GM12865 (cell line): ENCODE measurements at regions not wholly inside any gene's neighbourhood (a gene's known extent, or its start where the extent isn't known, plus 50 kb on each side); places are given as distances from the start of the nearest gene placed in this dataset.

Experiments
- DNase-seq: peaks from one replicate; pipeline ENCODE4 v3.0.0; 2010; ENCODE audit warnings: low read depth
- H3K4me3 ChIP-seq: 2 replicates; pipeline ENCODE4 v1.5.1; 2011; ENCODE audit warnings: mild to moderate bottlenecking, low read depth, low read length, control low read depth
- TF ChIP-seq, protein P1 (sequence below): IDR thresholded peaks from 2 replicates; pipeline ENCODE4 v1.5.1; 2011; ENCODE audit warnings: low read length, control low read depth, low read depth, inconsistent platforms; ENCODE audit not compliant: insufficient read depth; ENCODE audit errors: missing control alignments

GRCh38 chr20:40746251-40746650, 57.2 kb upstream of the MAFB start:
- no peak for DNase-seq
- TF ChIP-seq, protein P1, sequence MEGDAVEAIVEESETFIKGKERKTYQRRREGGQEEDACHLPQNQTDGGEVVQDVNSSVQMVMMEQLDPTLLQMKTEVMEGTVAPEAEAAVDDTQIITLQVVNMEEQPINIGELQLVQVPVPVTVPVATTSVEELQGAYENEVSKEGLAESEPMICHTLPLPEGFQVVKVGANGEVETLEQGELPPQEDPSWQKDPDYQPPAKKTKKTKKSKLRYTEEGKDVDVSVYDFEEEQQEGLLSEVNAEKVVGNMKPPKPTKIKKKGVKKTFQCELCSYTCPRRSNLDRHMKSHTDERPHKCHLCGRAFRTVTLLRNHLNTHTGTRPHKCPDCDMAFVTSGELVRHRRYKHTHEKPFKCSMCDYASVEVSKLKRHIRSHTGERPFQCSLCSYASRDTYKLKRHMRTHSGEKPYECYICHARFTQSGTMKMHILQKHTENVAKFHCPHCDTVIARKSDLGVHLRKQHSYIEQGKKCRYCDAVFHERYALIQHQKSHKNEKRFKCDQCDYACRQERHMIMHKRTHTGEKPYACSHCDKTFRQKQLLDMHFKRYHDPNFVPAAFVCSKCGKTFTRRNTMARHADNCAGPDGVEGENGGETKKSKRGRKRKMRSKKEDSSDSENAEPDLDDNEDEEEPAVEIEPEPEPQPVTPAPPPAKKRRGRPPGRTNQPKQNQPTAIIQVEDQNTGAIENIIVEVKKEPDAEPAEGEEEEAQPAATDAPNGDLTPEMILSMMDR, result no peak
- no peak overlapping the region for H3K4me3 ChIP-seq

- DNase-seq, result no peak
- TF ChIP-seq, protein P1, result no peak
- no peak overlapping the region for H3K4me3 ChIP-seq
Observed at GRCh38 chr20:40748182-40748581, 59.1 kb upstream of the MAFB start.

DNA sequence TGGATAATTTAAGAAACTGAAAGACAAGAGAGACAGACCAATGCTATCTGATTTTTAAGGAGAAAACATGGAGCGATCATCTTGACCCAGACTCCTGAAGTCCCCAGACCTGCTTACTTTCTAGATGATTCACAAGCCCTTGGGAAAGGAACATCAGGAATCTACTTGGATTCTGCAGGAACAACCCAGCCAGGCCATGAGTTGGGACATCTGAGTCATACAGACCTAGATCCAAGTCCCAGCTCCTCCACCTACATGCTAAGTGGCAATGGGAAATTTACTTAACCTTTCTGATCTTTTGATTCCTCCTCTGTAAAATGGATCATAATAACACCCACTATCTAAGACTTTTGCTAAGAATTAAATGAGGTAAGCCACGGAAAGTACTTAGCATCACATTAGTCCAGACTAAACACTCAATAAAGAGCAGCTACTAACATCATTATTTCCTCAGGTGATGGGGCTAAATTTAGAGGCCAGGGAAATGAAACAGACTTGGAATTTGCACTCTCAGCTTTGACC, 61.0 kb upstream of the MAFB start:
- TF ChIP-seq, protein P1, result no peak
- no peak overlapping the region for H3K4me3 ChIP-seq
- DNase-seq, result no peak

DNA sequence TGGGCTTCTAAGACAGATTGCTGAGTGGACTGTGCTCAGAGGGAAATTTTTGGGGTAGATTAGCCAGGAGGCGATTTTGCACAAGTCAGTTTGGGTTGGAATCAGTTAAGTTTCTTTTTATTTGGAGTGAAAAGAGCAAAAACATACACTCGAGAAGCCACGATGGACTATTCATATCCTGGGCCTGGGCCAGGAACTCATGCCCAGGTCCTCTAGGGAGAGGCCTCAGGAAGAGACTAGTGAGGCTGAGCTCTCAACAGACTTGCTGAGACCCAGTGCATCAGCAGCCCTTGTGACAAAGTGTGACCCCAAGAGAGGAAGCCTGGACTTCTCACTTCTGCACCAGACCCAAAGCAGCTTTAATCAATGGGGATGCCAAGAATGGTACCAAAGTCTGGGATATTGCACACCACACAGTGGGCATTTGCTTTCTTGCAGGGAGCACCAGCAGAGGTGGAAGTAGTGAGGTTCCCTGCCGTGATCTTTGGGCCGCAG, 61.6 kb upstream of the MAFB start:
- no peak overlapping the region for H3K4me3 ChIP-seq
- TF ChIP-seq, protein P1, result no peak
- no peak for DNase-seq

DNA sequence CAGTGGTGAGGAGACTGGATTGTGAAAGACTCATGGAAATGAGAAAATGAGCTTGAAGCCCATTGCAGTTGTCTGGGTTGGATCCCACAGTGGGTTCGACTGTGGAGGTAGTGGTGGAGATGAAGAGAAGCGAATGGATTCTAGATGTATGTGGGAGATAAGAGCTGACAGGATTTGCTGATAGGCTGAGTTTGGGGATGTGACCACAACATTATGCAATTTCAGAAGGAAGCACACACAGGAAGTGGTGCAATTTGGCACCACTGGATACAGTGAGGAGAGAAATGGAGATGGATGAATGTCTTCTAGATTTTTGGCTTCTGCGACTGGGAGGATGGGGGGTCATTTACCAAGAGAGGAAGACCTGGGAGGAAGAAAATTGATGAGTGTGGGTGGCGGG, 64.4 kb upstream of the MAFB start:
- TF ChIP-seq, protein P1, result no peak
- no peak for DNase-seq
- H3K4me3 ChIP-seq, result no peak overlapping the region

DNA sequence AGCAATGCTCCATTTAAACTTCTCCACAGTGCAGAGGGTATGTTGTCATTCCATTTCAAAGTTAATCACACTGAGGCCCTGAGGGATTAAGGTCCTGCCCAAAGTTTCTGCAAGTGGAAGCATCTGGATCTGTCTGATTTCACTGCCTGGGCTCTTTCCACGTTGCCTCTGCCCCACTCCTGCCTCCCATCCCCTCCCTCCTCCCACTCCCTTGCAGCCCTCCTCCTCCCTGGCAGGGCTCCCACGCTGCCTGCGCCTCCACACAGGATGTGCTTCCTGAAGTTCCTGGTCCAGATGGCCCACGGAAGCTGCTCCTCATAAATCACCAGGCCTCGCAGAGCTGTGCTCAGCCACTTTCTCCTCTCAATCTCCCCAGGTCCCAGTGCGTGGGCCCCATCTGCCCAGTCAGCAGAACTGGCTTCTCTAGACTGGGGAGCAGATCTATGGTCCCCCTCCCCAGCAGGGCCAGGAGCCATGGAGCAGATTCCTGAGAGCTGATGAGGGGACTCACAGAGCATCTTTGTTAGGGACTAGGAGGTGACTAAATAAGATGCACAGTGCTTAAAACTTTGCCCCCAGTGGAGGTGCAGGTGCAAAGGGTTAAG, 65.4 kb upstream of the MAFB start:
- TF ChIP-seq, protein P1, result no peak
- H3K4me3 ChIP-seq, result no peak overlapping the region
- DNase-seq, result no peak

DNA sequence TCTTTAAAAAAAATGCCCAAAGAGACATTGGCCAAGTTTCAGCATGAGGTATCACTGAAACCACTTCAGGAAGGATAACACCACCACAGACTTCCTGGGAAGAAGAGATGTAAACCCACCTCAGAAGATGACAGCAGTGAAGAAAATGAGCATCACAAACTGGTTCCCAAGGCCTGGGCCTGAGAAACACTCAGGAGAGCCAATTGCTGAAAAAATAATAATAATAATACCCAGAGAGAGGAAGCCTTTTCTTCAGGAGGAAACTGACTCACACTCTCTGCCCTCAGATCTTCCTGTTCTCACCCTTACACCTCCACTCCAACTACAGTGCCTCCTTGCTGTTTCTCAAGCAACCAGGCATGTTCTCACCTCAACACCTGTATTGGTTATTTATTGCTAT, 68.1 kb upstream of the MAFB start:
- TF ChIP-seq, protein P1, result no peak
- H3K4me3 ChIP-seq, result no peak overlapping the region
- peak; percentile 18 for DNase-seq
